VCaP (cell line): ENCODE measurements at regions not wholly inside any gene's neighbourhood (a gene's known extent, or its start where the extent isn't known, plus 50 kb on each side); places are given as distances from the start of the nearest gene placed in this dataset.
"Not testable (repeated sequence)": the region's sequence is repeated elsewhere in the genome, so short reads cannot be mapped to it uniquely, and the experiment has no call there.

Experiments
- H3K27ac ChIP-seq: fragments of 450-650 bp; 2 replicates; pipeline ENCODE4 v1.5.1; 2017
- CTCF ChIP-seq: fragments of 450-650 bp; conservative IDR thresholded peaks from 2 replicates; pipeline ENCODE4 v1.5.1; 2017; ENCODE audit warnings: mild to moderate bottlenecking, moderate library complexity

- H3K27ac ChIP-seq, result no peak overlapping the region
- no peak for TF ChIP-seq CTCF
Observed at GRCh38 chr2:134035605-134036370, 218.1 kb upstream of the MGAT5 start.

- TF ChIP-seq CTCF, result no peak
- no peak overlapping the region for H3K27ac ChIP-seq
Observed at GRCh38 chr2:134039912-134040581, 213.8 kb upstream of the MGAT5 start.

- H3K27ac ChIP-seq, result not testable (repeated sequence)
Observed at GRCh38 chr2:134040626-134041172, 213.2 kb upstream of the MGAT5 start.

GRCh38 chr2:134041877-134042276, 212.0 kb upstream of the MGAT5 start:
- no peak for TF ChIP-seq CTCF
- no peak overlapping the region for H3K27ac ChIP-seq

- not testable (repeated sequence) for H3K27ac ChIP-seq
Observed at GRCh38 chr2:134043028-134043427, 210.8 kb upstream of the MGAT5 start.

GRCh38 chr2:134052173-134052572, 201.7 kb upstream of the MGAT5 start:
- H3K27ac ChIP-seq, result no peak overlapping the region
- no peak for TF ChIP-seq CTCF

- no peak for TF ChIP-seq CTCF
- H3K27ac ChIP-seq, result no peak overlapping the region
Observed at GRCh38 chr2:134056173-134056572, 197.7 kb upstream of the MGAT5 start.

- not testable (repeated sequence) for H3K27ac ChIP-seq
Observed at GRCh38 chr2:134061066-134061465, 192.8 kb upstream of the MGAT5 start.

GRCh38 chr2:134062235-134062634, 191.6 kb upstream of the MGAT5 start:
- H3K27ac ChIP-seq, result not testable (repeated sequence)

- not testable (repeated sequence) for H3K27ac ChIP-seq
Observed at GRCh38 chr2:134063916-134064315, 190.0 kb upstream of the MGAT5 start.
